ENCODE measurements at regions not wholly inside any gene's neighbourhood (a gene's known extent, or its start where the extent isn't known, plus 50 kb on each side); places are given as distances from the start of the nearest gene placed in this dataset.

DNA sequence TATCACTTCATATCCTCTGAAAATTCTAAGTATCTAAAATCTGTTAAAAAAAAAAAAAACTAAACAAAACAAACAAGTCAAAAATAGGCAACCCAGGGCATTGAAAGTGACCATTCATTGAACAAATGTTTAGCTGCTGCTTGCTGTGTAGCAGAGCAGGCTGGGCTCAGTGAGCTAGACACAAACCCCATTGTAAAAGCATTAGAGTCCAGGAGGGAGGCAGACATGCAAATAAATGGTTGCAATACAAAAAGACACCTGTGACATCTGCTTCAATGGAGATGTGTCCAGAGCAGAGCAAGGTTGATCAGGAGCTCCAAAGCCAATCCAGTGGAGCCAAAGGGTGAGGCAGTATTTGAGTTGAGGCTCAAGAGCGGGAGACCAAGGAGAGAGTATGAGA, 267.3 kb upstream of the GATB start:
- no peak overlapping the region for H3K4me2 ChIP-seq (ENCODE audit: insufficient read depth, insufficient read length, low read length)
- H3K79me2 ChIP-seq (ENCODE audit: insufficient read depth, low read length): no peaks in the 10 kb centered on the region
- TF ChIP-seq, protein P1, sequence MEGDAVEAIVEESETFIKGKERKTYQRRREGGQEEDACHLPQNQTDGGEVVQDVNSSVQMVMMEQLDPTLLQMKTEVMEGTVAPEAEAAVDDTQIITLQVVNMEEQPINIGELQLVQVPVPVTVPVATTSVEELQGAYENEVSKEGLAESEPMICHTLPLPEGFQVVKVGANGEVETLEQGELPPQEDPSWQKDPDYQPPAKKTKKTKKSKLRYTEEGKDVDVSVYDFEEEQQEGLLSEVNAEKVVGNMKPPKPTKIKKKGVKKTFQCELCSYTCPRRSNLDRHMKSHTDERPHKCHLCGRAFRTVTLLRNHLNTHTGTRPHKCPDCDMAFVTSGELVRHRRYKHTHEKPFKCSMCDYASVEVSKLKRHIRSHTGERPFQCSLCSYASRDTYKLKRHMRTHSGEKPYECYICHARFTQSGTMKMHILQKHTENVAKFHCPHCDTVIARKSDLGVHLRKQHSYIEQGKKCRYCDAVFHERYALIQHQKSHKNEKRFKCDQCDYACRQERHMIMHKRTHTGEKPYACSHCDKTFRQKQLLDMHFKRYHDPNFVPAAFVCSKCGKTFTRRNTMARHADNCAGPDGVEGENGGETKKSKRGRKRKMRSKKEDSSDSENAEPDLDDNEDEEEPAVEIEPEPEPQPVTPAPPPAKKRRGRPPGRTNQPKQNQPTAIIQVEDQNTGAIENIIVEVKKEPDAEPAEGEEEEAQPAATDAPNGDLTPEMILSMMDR (conservative IDR thresholded peaks at IDR 0.05): no peak
- no peak overlapping the region for H2BK120ac ChIP-seq (ENCODE audit: low read depth, low read length, poor library complexity, severe bottlenecking)
- no peak overlapping the region for H2AFZ ChIP-seq (ENCODE audit: low read length)
- H3K27me3 ChIP-seq (ENCODE audit: insufficient read depth, low read length): no peaks in the 10 kb centered on the region
- no peak overlapping the region for H3K14ac ChIP-seq (ENCODE audit: insufficient read depth, low read length)
- no peak overlapping the region for H3K27ac ChIP-seq (ENCODE audit: insufficient read length, low read depth, low read length)
- no peak overlapping the region for H2BK12ac ChIP-seq (ENCODE audit: insufficient read length, low read depth, low read length)
- Mint-ChIP-seq H3K9me3 (peaks cover 0 to 2% of the 10 kb centered on the region in 2 experiments; a peak in 1 of 5 replicates), H3K4me1 (peaks cover 2% of the 10 kb centered on the region in 2 experiments; a peak in 1 of 4 replicates), H3K4me3 (no peak overlapping the region), H3K27ac (no peak overlapping the region), H3K36me3 (ENCODE audit: insufficient read depth in 1 of 3, low read depth in 3 of 3) (no peaks in the 10 kb centered on the region; a peak in 1 of 7 replicates), H3K27me3 (ENCODE audit: low read depth) (no peaks in the 10 kb centered on the region; the same call in 1 of the 2 replicates)
- no peak overlapping the region for H2BK15ac ChIP-seq (ENCODE audit: low read depth, low read length)
- no peak overlapping the region for H4K91ac ChIP-seq (ENCODE audit: insufficient read length, low read depth, low read length)
- H2BK20ac ChIP-seq (ENCODE audit: low read depth, low read length, poor library complexity, severe bottlenecking): no peak overlapping the region
- H2BK5ac ChIP-seq (ENCODE audit: insufficient read length, low read length): no peak overlapping the region
- H3K18ac ChIP-seq (ENCODE audit: insufficient read length, low read depth, low read length): no peak overlapping the region
- DNase-seq: no peak
- no peak overlapping the region for H3K56ac ChIP-seq (ENCODE audit: insufficient read length, low read depth, low read length)
- no peak overlapping the region for H3T11ph ChIP-seq (ENCODE audit: low read length)
- H4K8ac ChIP-seq (replicated peaks; ENCODE audit: insufficient read length, low read depth, low read length): no peak overlapping the region
- no peak overlapping the region for H3K4ac ChIP-seq (ENCODE audit: low read depth, low read length)
- no CpG with 5 or more reads among the region's 1 CpG for WGBS (ENCODE audit: extremely low coverage, insufficient read length, low lambda C conversion rate)
- no peak overlapping the region for H3K23ac ChIP-seq (ENCODE audit: insufficient read length, low read depth, low read length)
- no peak overlapping the region for H2AK5ac ChIP-seq (ENCODE audit: insufficient read length, low read length)
- H3K9me3 ChIP-seq (ENCODE audit: control insufficient read depth, low read depth, low read length): no peaks in the 10 kb centered on the region
- H3K4me1 ChIP-seq (ENCODE audit: insufficient read depth, low read length): no peaks in the 10 kb centered on the region
- no peaks in the 10 kb centered on the region for H4K20me1 ChIP-seq (ENCODE audit: control insufficient read depth, insufficient read depth, insufficient read length)
- no peak overlapping the region for H4K5ac ChIP-seq (ENCODE audit: insufficient read length, low read depth, low read length)
- H3K23me2 ChIP-seq (ENCODE audit: insufficient read length, low read depth, low read length, poor library complexity, severe bottlenecking): no peaks in the 10 kb centered on the region
- no peaks in the 10 kb centered on the region for H3K79me1 ChIP-seq (ENCODE audit: insufficient read depth, low read depth, low read length, poor library complexity, severe bottlenecking)
- no peak overlapping the region for H3K9ac ChIP-seq (ENCODE audit: extremely low read depth, insufficient read length, low read length)
